Glutamatergic neuron (in vitro differentiated cells): ENCODE measurements at regions not wholly inside any gene's neighbourhood (a gene's known extent, or its start where the extent isn't known, plus 50 kb on each side); places are given as distances from the start of the nearest gene placed in this dataset.
"Not testable (repeated sequence)": the region's sequence is repeated elsewhere in the genome, so short reads cannot be mapped to it uniquely, and the experiment has no call there.

Experiments
- DNase-seq: peaks from one replicate; pipeline ENCODE4 v3.0.0; 2022
- H3K27ac Mint-ChIP-seq: one replicate; pipeline ENCODE4 v1.8.0; 2020; ENCODE audit warnings: mild to moderate bottlenecking, mixed read lengths, inconsistent platforms; ENCODE audit not compliant: unreplicated experiment
- H3K27me3 Mint-ChIP-seq: one replicate; pipeline ENCODE4 v1.8.0; 2020; ENCODE audit warnings: mild to moderate bottlenecking, moderate library complexity, mixed read lengths, inconsistent platforms; ENCODE audit not compliant: unreplicated experiment
- H3K36me3 Mint-ChIP-seq: one replicate; pipeline ENCODE4 v1.8.0; 2020; ENCODE audit warnings: mild to moderate bottlenecking, mixed read lengths, inconsistent platforms; ENCODE audit not compliant: unreplicated experiment
- H3K4me1 Mint-ChIP-seq: one replicate; pipeline ENCODE4 v1.8.0; 2020; ENCODE audit warnings: mild to moderate bottlenecking, low read depth, mixed read lengths, inconsistent platforms; ENCODE audit not compliant: unreplicated experiment
- H3K4me3 Mint-ChIP-seq: one replicate; pipeline ENCODE4 v1.8.0; 2020; ENCODE audit warnings: mild to moderate bottlenecking, mixed read lengths, inconsistent platforms; ENCODE audit not compliant: unreplicated experiment
- H3K9me3 Mint-ChIP-seq: one replicate; pipeline ENCODE4 v1.8.0; 2020; ENCODE audit warnings: mild to moderate bottlenecking, moderate library complexity, mixed read lengths, inconsistent platforms; ENCODE audit not compliant: unreplicated experiment
- CTCF ChIP-seq: fragments of 200-600 bp; sonication (generic); IDR thresholded peaks from one replicate; pipeline ENCODE4 v1.5.0; 2021; ENCODE audit not compliant: partially characterized antibody, unreplicated experiment

- Mint-ChIP-seq H3K4me3 (peak overlapping the region; percentile 77), H3K9me3 (peaks cover 32% of the 10 kb centered on the region), H3K4me1 (peaks cover 40% of the 10 kb centered on the region), H3K27ac (peak overlapping the region; percentile 96), H3K27me3 (peaks cover 18% of the 10 kb centered on the region), H3K36me3 (no peaks in the 10 kb centered on the region)
- peak; percentile 79 for DNase-seq
- no peak for TF ChIP-seq CTCF
Observed at GRCh38 chr10:35271086-35271858, 65.0 kb upstream of the CCNY start.

- peaks cover 18% of the 10 kb centered on the region for H3K27me3 Mint-ChIP-seq
- H3K9me3 Mint-ChIP-seq, result peaks cover 36% of the 10 kb centered on the region
- DNase-seq, H3K36me3 Mint-ChIP-seq: not testable (repeated sequence)
- H3K27ac Mint-ChIP-seq, result peak overlapping the region; percentile 96
- peaks cover 42% of the 10 kb centered on the region for H3K4me1 Mint-ChIP-seq
- peak overlapping the region; percentile 58 for H3K4me3 Mint-ChIP-seq
Observed at GRCh38 chr10:35271859-35272165, 64.5 kb upstream of the CCNY start.

- peaks cover 39% of the 10 kb centered on the region for H3K9me3 Mint-ChIP-seq
- peaks cover 48% of the 10 kb centered on the region for H3K4me1 Mint-ChIP-seq
- not testable (repeated sequence) for H3K4me3 Mint-ChIP-seq, DNase-seq, H3K36me3 Mint-ChIP-seq
- H3K27me3 Mint-ChIP-seq, result peaks cover 18% of the 10 kb centered on the region
- peak overlapping the region; percentile 96 for H3K27ac Mint-ChIP-seq
Observed at GRCh38 chr10:35272401-35272800, 63.9 kb upstream of the CCNY start.

- H3K36me3 Mint-ChIP-seq, DNase-seq: not testable (repeated sequence)
- peak overlapping the region; percentile 14 for H3K4me3 Mint-ChIP-seq
- H3K9me3 Mint-ChIP-seq, result peaks cover 41% of the 10 kb centered on the region
- peaks cover 18% of the 10 kb centered on the region for H3K27me3 Mint-ChIP-seq
- peaks cover 49% of the 10 kb centered on the region for H3K4me1 Mint-ChIP-seq
- peak overlapping the region; percentile 96 for H3K27ac Mint-ChIP-seq
Observed at GRCh38 chr10:35273994-35274393, 62.3 kb upstream of the CCNY start.

GRCh38 chr10:35274498-35275060 lies 61.7 kb upstream of the CCNY start:
- no peaks in the 10 kb centered on the region for H3K36me3 Mint-ChIP-seq
- peaks cover 42% of the 10 kb centered on the region for H3K9me3 Mint-ChIP-seq
- H3K4me1 Mint-ChIP-seq, result peaks cover 48% of the 10 kb centered on the region
- peak; percentile 69 for DNase-seq
- peak overlapping the region; percentile 96 for H3K27ac Mint-ChIP-seq
- no peak for TF ChIP-seq CTCF
- peaks cover 18% of the 10 kb centered on the region for H3K27me3 Mint-ChIP-seq
- H3K4me3 Mint-ChIP-seq, result peak overlapping the region; percentile 14

DNA sequence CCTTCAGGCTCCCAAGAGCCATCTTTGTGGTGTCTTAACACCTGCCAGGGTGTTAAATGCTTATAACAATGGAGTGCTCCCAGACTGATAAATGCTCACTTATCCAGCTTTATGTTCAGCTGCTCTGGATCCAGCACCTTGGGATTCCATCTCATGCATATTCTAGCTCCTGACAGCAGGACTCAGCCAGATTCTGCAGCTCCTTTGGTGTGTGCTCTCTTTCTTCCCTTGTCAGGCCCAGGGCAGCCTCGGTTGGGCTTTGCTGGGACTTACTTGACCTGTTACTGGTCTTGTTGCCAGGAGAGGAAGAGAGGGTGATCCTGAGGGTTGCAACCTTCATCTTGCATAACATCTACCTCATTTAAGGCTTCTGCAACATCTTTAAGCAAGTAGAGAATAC lies 59.4 kb upstream of the CCNY start:
- Mint-ChIP-seq H3K4me1 (peaks cover 30% of the 10 kb centered on the region), H3K27ac (peak overlapping the region; percentile 98), H3K4me3 (peak overlapping the region; percentile 73), H3K9me3 (peaks cover 44% of the 10 kb centered on the region), H3K36me3 (peaks cover 5% of the 10 kb centered on the region), H3K27me3 (peaks cover 18% of the 10 kb centered on the region)
- DNase-seq, result no peak
- TF ChIP-seq CTCF, result no peak

DNA sequence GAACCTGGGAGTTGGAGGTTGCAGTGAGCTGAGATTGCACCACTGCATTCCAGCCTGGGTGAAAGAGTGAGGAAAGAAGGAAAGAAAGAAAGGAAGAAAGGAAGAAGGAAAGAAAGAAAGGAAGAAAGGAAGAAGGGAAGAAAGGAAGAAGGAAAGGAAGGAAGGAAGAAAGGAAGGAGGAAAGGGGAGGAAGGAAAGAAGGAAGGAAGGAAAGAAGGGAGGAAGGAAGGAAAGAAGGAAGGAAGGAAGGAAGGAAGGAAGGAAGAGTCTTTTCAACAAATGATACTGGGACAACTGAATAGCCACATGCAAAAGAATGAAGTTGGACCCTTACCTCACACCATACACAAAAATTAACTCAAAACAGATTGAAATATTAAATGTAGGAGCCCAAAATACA lies 56.1 kb upstream of the CCNY start:
- not testable (repeated sequence) for DNase-seq, H3K4me3 Mint-ChIP-seq, H3K27me3 Mint-ChIP-seq, H3K27ac Mint-ChIP-seq, H3K36me3 Mint-ChIP-seq
- peaks cover 23% of the 10 kb centered on the region for H3K9me3 Mint-ChIP-seq
- H3K4me1 Mint-ChIP-seq, result peaks cover 17% of the 10 kb centered on the region
